ENCODE measurements at regions not wholly inside any gene's neighbourhood (a gene's known extent, or its start where the extent isn't known, plus 50 kb on each side); places are given as distances from the start of the nearest gene placed in this dataset.
"Not testable (repeated sequence)": the region's sequence is repeated elsewhere in the genome, so short reads cannot be mapped to it uniquely, and the experiment has no call there.

GRCh38 chr6:56827908-56828649 is 126.8 kb upstream of the BEND6 start:
- no peak overlapping the region for H3K27ac ChIP-seq (replicated peaks)
- H3K27me3 ChIP-seq (ENCODE audit: insufficient read depth, poor library complexity, severe bottlenecking): no peaks in the 10 kb centered on the region
- TF ChIP-seq GABPA (IDR thresholded peaks at IDR 0.05; ENCODE audit: low read depth) (no peak), CTCF (IDR thresholded peaks at IDR 0.05; ENCODE audit: insufficient read depth, low read length) (no peak), POLR2AphosphoS5 (IDR thresholded peaks at IDR 0.05; ENCODE audit: low read depth) (no peak), SPI1 (IDR thresholded peaks at IDR 0.05; ENCODE audit: borderline replicate concordance, low read depth) (no peak)
- TF ChIP-seq, protein P1, sequence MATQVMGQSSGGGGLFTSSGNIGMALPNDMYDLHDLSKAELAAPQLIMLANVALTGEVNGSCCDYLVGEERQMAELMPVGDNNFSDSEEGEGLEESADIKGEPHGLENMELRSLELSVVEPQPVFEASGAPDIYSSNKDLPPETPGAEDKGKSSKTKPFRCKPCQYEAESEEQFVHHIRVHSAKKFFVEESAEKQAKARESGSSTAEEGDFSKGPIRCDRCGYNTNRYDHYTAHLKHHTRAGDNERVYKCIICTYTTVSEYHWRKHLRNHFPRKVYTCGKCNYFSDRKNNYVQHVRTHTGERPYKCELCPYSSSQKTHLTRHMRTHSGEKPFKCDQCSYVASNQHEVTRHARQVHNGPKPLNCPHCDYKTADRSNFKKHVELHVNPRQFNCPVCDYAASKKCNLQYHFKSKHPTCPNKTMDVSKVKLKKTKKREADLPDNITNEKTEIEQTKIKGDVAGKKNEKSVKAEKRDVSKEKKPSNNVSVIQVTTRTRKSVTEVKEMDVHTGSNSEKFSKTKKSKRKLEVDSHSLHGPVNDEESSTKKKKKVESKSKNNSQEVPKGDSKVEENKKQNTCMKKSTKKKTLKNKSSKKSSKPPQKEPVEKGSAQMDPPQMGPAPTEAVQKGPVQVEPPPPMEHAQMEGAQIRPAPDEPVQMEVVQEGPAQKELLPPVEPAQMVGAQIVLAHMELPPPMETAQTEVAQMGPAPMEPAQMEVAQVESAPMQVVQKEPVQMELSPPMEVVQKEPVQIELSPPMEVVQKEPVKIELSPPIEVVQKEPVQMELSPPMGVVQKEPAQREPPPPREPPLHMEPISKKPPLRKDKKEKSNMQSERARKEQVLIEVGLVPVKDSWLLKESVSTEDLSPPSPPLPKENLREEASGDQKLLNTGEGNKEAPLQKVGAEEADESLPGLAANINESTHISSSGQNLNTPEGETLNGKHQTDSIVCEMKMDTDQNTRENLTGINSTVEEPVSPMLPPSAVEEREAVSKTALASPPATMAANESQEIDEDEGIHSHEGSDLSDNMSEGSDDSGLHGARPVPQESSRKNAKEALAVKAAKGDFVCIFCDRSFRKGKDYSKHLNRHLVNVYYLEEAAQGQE (IDR thresholded peaks at IDR 0.05; ENCODE audit: insufficient replicate concordance, low read depth): no peak
- no peak for DNase-seq (ENCODE audit: low read depth in 1 of 2, low spot score in 1 of 2)
- H3K4me3 ChIP-seq (replicated peaks; ENCODE audit: insufficient read depth, low read length): no peak overlapping the region

- not testable (repeated sequence) for DNase-seq (ENCODE audit: low read depth in 1 of 2, low spot score in 1 of 2); H3K27ac ChIP-seq (replicated peaks); H3K27me3 ChIP-seq (ENCODE audit: insufficient read depth, poor library complexity, severe bottlenecking); H3K4me3 ChIP-seq (replicated peaks; ENCODE audit: insufficient read depth, low read length)
Observed at GRCh38 chr6:56824431-56824830, 130.5 kb upstream of the BEND6 start.

DNA sequence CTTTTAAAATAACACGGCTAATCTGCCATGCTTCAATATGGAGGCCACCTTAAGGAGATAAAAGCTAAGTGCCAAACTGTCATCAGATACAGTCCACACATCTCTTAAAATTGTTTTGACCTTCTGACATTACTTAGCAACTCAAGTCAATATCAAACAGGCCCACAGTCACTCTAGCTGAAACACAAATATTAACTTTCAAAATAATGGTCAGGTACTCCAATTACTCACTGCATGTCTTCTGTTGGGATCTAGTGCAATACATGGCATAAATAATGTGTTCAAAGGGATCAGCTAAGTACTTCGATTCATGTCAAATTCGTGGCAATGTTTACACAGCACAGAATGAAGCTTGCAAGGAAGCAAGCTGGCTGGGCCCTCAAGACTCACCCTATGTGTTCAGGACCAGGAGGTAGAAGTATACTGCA is 133.9 kb upstream of the BEND6 start:
- H3K27ac ChIP-seq (replicated peaks): no peak overlapping the region
- TF ChIP-seq, protein P1 (IDR thresholded peaks at IDR 0.05; ENCODE audit: insufficient replicate concordance, low read depth): no peak
- no peak for TF ChIP-seq SPI1 (IDR thresholded peaks at IDR 0.05; ENCODE audit: borderline replicate concordance, low read depth)
- H3K27me3 ChIP-seq (ENCODE audit: insufficient read depth, poor library complexity, severe bottlenecking): no peaks in the 10 kb centered on the region
- H3K4me3 ChIP-seq (replicated peaks; ENCODE audit: insufficient read depth, low read length): no peak overlapping the region
- DNase-seq (ENCODE audit: low read depth in 1 of 2, low spot score in 1 of 2): no peak

DNA sequence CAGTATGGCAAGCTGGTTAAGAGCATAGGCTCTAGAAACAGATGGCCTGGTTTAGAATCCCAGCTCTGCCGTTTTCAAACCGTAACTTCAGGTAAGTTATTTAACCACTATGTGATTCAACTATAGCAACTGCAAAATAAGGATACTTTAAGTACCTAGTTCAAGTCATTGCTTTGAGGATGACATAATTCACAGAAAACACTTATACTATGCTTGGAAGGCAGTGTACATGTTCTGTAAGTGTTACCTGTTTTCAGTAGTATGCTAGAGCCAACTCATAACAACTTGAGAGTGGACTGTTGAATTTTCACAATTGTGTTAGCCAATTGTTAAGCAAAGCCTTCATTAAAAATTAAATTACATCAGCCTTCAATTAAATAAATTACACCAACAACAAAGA is 134.8 kb upstream of the BEND6 start:
- no peak for DNase-seq (ENCODE audit: low read depth in 1 of 2, low spot score in 1 of 2)
- TF ChIP-seq POLR2AphosphoS5 (IDR thresholded peaks at IDR 0.05; ENCODE audit: low read depth) (no peak), GABPA (IDR thresholded peaks at IDR 0.05; ENCODE audit: low read depth) (no peak), CTCF (IDR thresholded peaks at IDR 0.05; ENCODE audit: insufficient read depth, low read length) (no peak), SPI1 (IDR thresholded peaks at IDR 0.05; ENCODE audit: borderline replicate concordance, low read depth) (no peak)
- TF ChIP-seq, protein P1 (IDR thresholded peaks at IDR 0.05; ENCODE audit: insufficient replicate concordance, low read depth): no peak
- no peak overlapping the region for H3K4me3 ChIP-seq (replicated peaks; ENCODE audit: insufficient read depth, low read length)
- H3K27ac ChIP-seq (replicated peaks): no peak overlapping the region
- H3K27me3 ChIP-seq (ENCODE audit: insufficient read depth, poor library complexity, severe bottlenecking): no peaks in the 10 kb centered on the region
